HEK293 (cell line): ENCODE measurements at regions not wholly inside any gene's neighbourhood (a gene's known extent, or its start where the extent isn't known, plus 50 kb on each side); places are given as distances from the start of the nearest gene placed in this dataset.

Experiments used
- CTCF ChIA-PET: fragments of 350-600 bp; formaldehyde crosslinking; extraction: SDS; loops from one replicate; lab custom pipeline; 2021; ENCODE audit warnings: antibody characterized with exemption; lab: Yijun Ruan, JAX
- POLR2A ChIA-PET: fragments of 300-600 bp; formaldehyde crosslinking; extraction: SDS; loops from one replicate; lab custom pipeline; 2020; ENCODE audit warnings: antibody characterized with exemption, inconsistent platforms; lab: Yijun Ruan, JAX
- H3K27ac ChIP-seq: fragments of 200-500 bp; sonication (Bioruptor generic); 2 replicates; pipeline ENCODE4 v1.5.1; 2014; ENCODE audit warnings: low read depth, low read length, control low read depth, inconsistent platforms; ENCODE audit errors: extremely low read depth
- H3K36me3 ChIP-seq, 2 experiments: fragments of 200-500 bp in 1 of 2; sonication (Bioruptor generic) in 1 of 2; 1 replicate in 1 of 2; 2 replicates in 1 of 2; pipeline ENCODE4 v1.5.1; 2014 to 2017; ENCODE audit warnings: inconsistent platforms in 2 of 2, low read length in 2 of 2; ENCODE audit not compliant: control insufficient read depth in 2 of 2, insufficient read depth in 1 of 2
- H3K4me1 ChIP-seq: fragments of 200-500 bp; sonication (Bioruptor generic); 2 replicates; pipeline ENCODE4 v1.5.1; 2014; ENCODE audit warnings: mild to moderate bottlenecking, low read length, inconsistent platforms; ENCODE audit not compliant: control insufficient read depth, insufficient read depth
- H3K4me3 ChIP-seq: 2 replicates; pipeline ENCODE4 v1.5.1; 2011; ENCODE audit warnings: low read depth, mild to moderate bottlenecking, control low read depth, low read length, moderate library complexity
- H3K9me3 ChIP-seq: fragments of 200-500 bp; sonication (Bioruptor generic); 2 replicates; pipeline ENCODE4 v1.5.1; 2014; ENCODE audit warnings: low read depth, low read length, inconsistent platforms; ENCODE audit not compliant: control insufficient read depth, insufficient read depth
- ATF2 ChIP-seq: fragments of 450-650 bp; formaldehyde crosslinking; IDR thresholded peaks from 2 replicates; pipeline ENCODE4 v1.5.1; 2016; ENCODE audit warnings: missing biosample characterization, missing genetic modification characterization, low read depth
- FEZF1 ChIP-seq: fragments of 450-650 bp; formaldehyde crosslinking; IDR thresholded peaks from 2 replicates; pipeline ENCODE4 v1.5.1; 2016; ENCODE audit warnings: missing biosample characterization, missing genetic modification characterization
- GLI4 ChIP-seq: fragments of 450-650 bp; formaldehyde crosslinking; IDR thresholded peaks from 2 replicates; pipeline ENCODE4 v1.5.1; 2016; ENCODE audit warnings: missing biosample characterization, missing genetic modification characterization
- OSR2 ChIP-seq: fragments of 450-650 bp; formaldehyde crosslinking; IDR thresholded peaks from 2 replicates; pipeline ENCODE4 v1.5.1; 2016; ENCODE audit warnings: missing biosample characterization, missing genetic modification characterization
- SCRT1 ChIP-seq: fragments of 450-650 bp; formaldehyde crosslinking; IDR thresholded peaks from 2 replicates; pipeline ENCODE4 v1.5.1; 2016; ENCODE audit warnings: missing biosample characterization, missing genetic modification characterization, borderline replicate concordance
- TCF7L2 ChIP-seq: IDR thresholded peaks from 2 replicates; pipeline ENCODE4 v1.6.1; 2011; ENCODE audit warnings: low read depth, mild to moderate bottlenecking, inconsistent platforms, low read length, moderate library complexity, borderline replicate concordance
- YY2 ChIP-seq: fragments of 450-650 bp; formaldehyde crosslinking; IDR thresholded peaks from 2 replicates; pipeline ENCODE4 v1.5.1; 2016; ENCODE audit warnings: missing biosample characterization, missing genetic modification characterization
- ZNF157 ChIP-seq: fragments of 450-650 bp; formaldehyde crosslinking; IDR thresholded peaks from 2 replicates; pipeline ENCODE4 v1.5.1; 2016; ENCODE audit warnings: missing biosample characterization, missing genetic modification characterization
- ZNF23 ChIP-seq: fragments of 450-650 bp; formaldehyde crosslinking; IDR thresholded peaks from 2 replicates; pipeline ENCODE4 v1.5.1; 2016; ENCODE audit warnings: missing biosample characterization, missing genetic modification characterization, borderline replicate concordance
- ZNF280C ChIP-seq: fragments of 450-650 bp; formaldehyde crosslinking; IDR thresholded peaks from 2 replicates; pipeline ENCODE4 v1.5.1; 2016; ENCODE audit warnings: missing biosample characterization, missing genetic modification characterization
- ZNF280D ChIP-seq: fragments of 450-650 bp; formaldehyde crosslinking; IDR thresholded peaks from 2 replicates; pipeline ENCODE4 v1.5.1; 2016; ENCODE audit warnings: missing biosample characterization, missing genetic modification characterization
- ZNF473 ChIP-seq: fragments of 450-650 bp; formaldehyde crosslinking; IDR thresholded peaks from 2 replicates; pipeline ENCODE4 v1.5.1; 2017; ENCODE audit warnings: missing biosample characterization, missing genetic modification characterization
- ZNF513 ChIP-seq: fragments of 450-650 bp; IDR thresholded peaks from 2 replicates; pipeline ENCODE4 v1.5.1; 2018; ENCODE audit warnings: missing biosample characterization, missing genetic modification characterization
- ZNF626 ChIP-seq: fragments of 450-650 bp; sonication (Bioruptor Pico); formaldehyde crosslinking; IDR thresholded peaks from 2 replicates; pipeline ENCODE4 v1.5.1; 2018; ENCODE audit warnings: missing biosample characterization, missing genetic modification characterization, inconsistent platforms
- ZNF639 ChIP-seq: fragments of 450-650 bp; formaldehyde crosslinking; IDR thresholded peaks from 2 replicates; pipeline ENCODE4 v1.5.1; 2016; ENCODE audit warnings: missing biosample characterization, missing genetic modification characterization
- ZNF658 ChIP-seq: fragments of 450-650 bp; formaldehyde crosslinking; IDR thresholded peaks from 2 replicates; pipeline ENCODE4; 2016; ENCODE audit warnings: missing biosample characterization, missing genetic modification characterization
- ZNF701 ChIP-seq: fragments of 450-650 bp; formaldehyde crosslinking; IDR thresholded peaks from 2 replicates; pipeline ENCODE4 v1.5.1; 2016; ENCODE audit warnings: missing biosample characterization, missing genetic modification characterization
- ZNF747 ChIP-seq: fragments of 450-650 bp; formaldehyde crosslinking; IDR thresholded peaks from 2 replicates; pipeline ENCODE4 v1.5.1; 2016; ENCODE audit warnings: missing biosample characterization, missing genetic modification characterization
- ZNF777 ChIP-seq: fragments of 450-650 bp; formaldehyde crosslinking; IDR thresholded peaks from 2 replicates; pipeline ENCODE4 v1.5.1; 2017; ENCODE audit warnings: missing biosample characterization, missing genetic modification characterization, borderline replicate concordance
- ZNF830 ChIP-seq: fragments of 450-650 bp; IDR thresholded peaks from 2 replicates; pipeline ENCODE4 v1.5.0; 2018; ENCODE audit warnings: missing biosample characterization, missing genetic modification characterization, low read depth, mild to moderate bottlenecking, moderate library complexity

GRCh38 chr2:185245806-185246205 lies 492.8 kb upstream of the FSIP2 start:
- no peaks in the 10 kb centered on the region for H3K9me3 ChIP-seq
- TF ChIP-seq YY2 (tag by site-specific recombination) (no peak), ZNF830 (tag by site-specific recombination) (no peak), ZNF23 (tag by site-specific recombination) (no peak), ATF2 (tag by site-specific recombination) (no peak), ZNF280C (tag by site-specific recombination) (no peak)
- H3K4me3 ChIP-seq: no peak overlapping the region
- POLR2A ChIA-PET: no interaction called here
- no peaks in the 10 kb centered on the region for H3K36me3 ChIP-seq
- no peak overlapping the region for H3K27ac ChIP-seq
- H3K4me1 ChIP-seq: no peaks in the 10 kb centered on the region
- CTCF ChIA-PET: no interaction called here

GRCh38 chr2:185246717-185247116 lies 491.9 kb upstream of the FSIP2 start:
- Histone ChIP-seq H3K9me3 (no peaks in the 10 kb centered on the region), H3K36me3 (no peaks in the 10 kb centered on the region), H3K4me1 (no peaks in the 10 kb centered on the region), H3K27ac (no peak overlapping the region), H3K4me3 (no peak overlapping the region)
- CTCF ChIA-PET: interaction anchor here (0.6 kb wide), 1 partner anchor 122 kb away, joined by 3 read pairs; no protein-coding TSS in a partner anchor
- TF ChIP-seq ZNF473 (tag by site-specific recombination) (no peak), ZNF777 (no peak), ZNF747 (tag by site-specific recombination) (no peak), FEZF1 (tag by site-specific recombination) (no peak), ZNF280D (tag by site-specific recombination) (no peak)
- POLR2A ChIA-PET: no interaction called here

- Histone ChIP-seq H3K4me3 (no peak overlapping the region), H3K27ac (no peak overlapping the region), H3K4me1 (no peaks in the 10 kb centered on the region), H3K9me3 (no peaks in the 10 kb centered on the region), H3K36me3 (no peaks in the 10 kb centered on the region)
- ChIA-PET POLR2A (no interaction called here), CTCF (interaction anchor here (0.6 kb wide), 1 partner anchor 30 kb away, joined by 4 read pairs; no protein-coding TSS in a partner anchor)
- TF ChIP-seq ZNF701 (tag by site-specific recombination) (no peak), ZNF639 (tag by site-specific recombination) (no peak), ZNF513 (tag by site-specific recombination) (no peak), ZNF157 (tag by site-specific recombination) (no peak), OSR2 (tag by site-specific recombination) (no peak), ZNF626 (no peak), ZNF658 (tag by site-specific recombination) (no peak), ATF2 (tag by site-specific recombination) (no peak), SCRT1 (tag by site-specific recombination) (no peak), GLI4 (no peak), TCF7L2 (no peak)
These were observed 483.0 kb upstream of the FSIP2 start for GRCh38 chr2:185255566-185255965.
